ENCODE measurements at regions not wholly inside any gene's neighbourhood (a gene's known extent, or its start where the extent isn't known, plus 50 kb on each side); places are given as distances from the start of the nearest gene placed in this dataset.
"Not testable (repeated sequence)": the region's sequence is repeated elsewhere in the genome, so short reads cannot be mapped to it uniquely, and the experiment has no call there.

GRCh38 chr13:70756088-70756487 is 647.8 kb upstream of the KLHL1 start:
- no peak for DNase-seq

- DNase-seq = no peak
Observed at GRCh38 chr13:70755456-70755855, 647.2 kb upstream of the KLHL1 start.

GRCh38 chr13:70747262-70747661 is 639.0 kb upstream of the KLHL1 start:
- DNase-seq = no peak

GRCh38 chr13:70746469-70746868 is 638.2 kb upstream of the KLHL1 start:
- DNase-seq = not testable (repeated sequence)

GRCh38 chr13:70736622-70737317 is 628.5 kb upstream of the KLHL1 start:
- DNase-seq = no peak

- DNase-seq = no peak
Observed at GRCh38 chr13:70732611-70733010, 624.4 kb upstream of the KLHL1 start.

- no peak for DNase-seq
Observed at GRCh38 chr13:70729369-70729768, 621.1 kb upstream of the KLHL1 start.

GRCh38 chr13:70723732-70724131 is 615.5 kb upstream of the KLHL1 start:
- no peak for DNase-seq

GRCh38 chr13:70720386-70720785 is 612.1 kb upstream of the KLHL1 start:
- no peak for DNase-seq

GRCh38 chr13:70714993-70715392 is 606.7 kb upstream of the KLHL1 start:
- DNase-seq = no peak

GRCh38 chr13:70708775-70709174 is 600.5 kb upstream of the KLHL1 start:
- no peak for DNase-seq

GRCh38 chr13:70703755-70704154 is 595.5 kb upstream of the KLHL1 start:
- no peak for DNase-seq

- DNase-seq = no peak
Observed at GRCh38 chr13:70694996-70695715, 586.9 kb upstream of the KLHL1 start.

- DNase-seq = no peak
Observed at GRCh38 chr13:70668983-70669382, 560.7 kb upstream of the KLHL1 start.

- DNase-seq = no peak
Observed at GRCh38 chr13:70668293-70668692, 560.0 kb upstream of the KLHL1 start.

GRCh38 chr13:70666883-70667556 is 558.8 kb upstream of the KLHL1 start:
- no peak for DNase-seq

GRCh38 chr13:70662231-70662940 is 554.1 kb upstream of the KLHL1 start:
- DNase-seq = no peak

GRCh38 chr13:70644052-70644451 is 535.8 kb upstream of the KLHL1 start:
- DNase-seq = no peak

- DNase-seq = no peak
Observed at GRCh38 chr13:70634893-70635292, 526.6 kb upstream of the KLHL1 start.

- DNase-seq = no peak
Observed at GRCh38 chr13:70630247-70630646, 522.0 kb upstream of the KLHL1 start.

GRCh38 chr13:70623239-70623638 is 515.0 kb upstream of the KLHL1 start:
- DNase-seq = no peak

GRCh38 chr13:70622796-70623195 is 514.5 kb upstream of the KLHL1 start:
- DNase-seq = no peak

- no peak for DNase-seq
Observed at GRCh38 chr13:70619936-70620335, 511.7 kb upstream of the KLHL1 start.
